ENCODE measurements at regions not wholly inside any gene's neighbourhood (a gene's known extent, or its start where the extent isn't known, plus 50 kb on each side); places are given as distances from the start of the nearest gene placed in this dataset.

DNA sequence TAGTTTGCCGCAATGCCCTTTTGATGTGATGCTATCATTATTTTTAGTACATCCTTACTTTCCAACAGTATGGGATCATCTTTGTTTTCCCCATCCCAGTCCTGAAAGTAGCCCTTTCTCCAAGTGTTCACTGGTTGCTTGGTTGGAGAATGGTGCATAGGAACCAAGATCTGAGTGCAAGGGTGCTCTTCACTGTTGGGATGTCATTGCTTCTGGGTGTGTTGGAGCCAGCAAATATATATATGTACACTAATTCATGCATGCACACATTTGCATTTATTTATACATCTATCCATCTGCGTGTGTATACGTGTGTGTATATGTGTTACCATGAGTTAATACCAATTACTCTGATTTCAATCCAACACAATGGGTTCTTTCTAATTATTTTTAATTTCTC lies 64.1 kb upstream of the RFLNA start:
- Histone ChIP-seq H3K79me1 (ENCODE audit: low read depth, low read length) (no peaks in the 10 kb centered on the region), H3K9me3 (ENCODE audit: insufficient read depth in 2 of 2, low read depth in 1 of 2, low read length in 1 of 2) (peaks cover 0 to 8% of the 10 kb centered on the region in 2 experiments; a peak in 1 of 4 replicates), H3K4me3 (ENCODE audit: extremely low read depth in 1 of 4, insufficient read depth in 2 of 4, low read depth in 3 of 4, low read length in 4 of 4) (no peak overlapping the region), H3K4ac (replicated peaks; ENCODE audit: insufficient read length, low read depth, low read length) (no peak overlapping the region), H3K23me2 (ENCODE audit: low read depth, low read length) (peaks cover 5% of the 10 kb centered on the region; the same call in 1 of the 2 replicates), H2AFZ (ENCODE audit: low read length) (no peak overlapping the region), H3K4me2 (ENCODE audit: insufficient read depth in 1 of 2, low read depth in 2 of 2, low read length in 2 of 2) (no peak overlapping the region), H3K56ac (replicated peaks; ENCODE audit: insufficient read length, low read depth, low read length) (no peak overlapping the region), H4K5ac (ENCODE audit: insufficient read length, low read depth, low read length) (no peak overlapping the region), H3K79me2 (ENCODE audit: control insufficient read depth in 1 of 2, insufficient read depth in 2 of 2, low read length in 2 of 2) (no peaks in the 10 kb centered on the region), H2BK5ac (ENCODE audit: low read depth, low read length) (no peak overlapping the region), H3K14ac (ENCODE audit: insufficient read length) (no peak overlapping the region), H3K9ac (replicated peaks in 1 of 4; ENCODE audit: extremely low read depth in 1 of 4, low read depth in 3 of 4, low read length in 3 of 4) (no peak overlapping the region), H4K8ac (ENCODE audit: extremely low read depth, insufficient read depth, low read length) (no peak overlapping the region), H4K20me1 (replicated peaks in 1 of 2; ENCODE audit: control insufficient read depth in 1 of 2, insufficient read depth in 2 of 2, low read length in 2 of 2) (no peaks in the 10 kb centered on the region), H3K36me3 (ENCODE audit: control insufficient read depth in 2 of 4, insufficient read depth in 4 of 4, low read length in 3 of 4) (no peaks in the 10 kb centered on the region; a peak in 1 of 8 replicates), H3K27ac (ENCODE audit: low read depth, low read length) (no peak overlapping the region), H2AK5ac (ENCODE audit: low read depth, low read length) (no peak overlapping the region), H3K27me3 (replicated peaks in 1 of 4; ENCODE audit: control insufficient read depth in 3 of 4, extremely low read depth in 1 of 4, insufficient read depth in 3 of 4, low read length in 3 of 4) (no peaks in the 10 kb centered on the region), H2BK15ac (ENCODE audit: low read length) (no peak overlapping the region), H2BK20ac (ENCODE audit: low read length) (no peak overlapping the region), H3K18ac (ENCODE audit: extremely low read depth, low read length) (no peak overlapping the region), H2BK120ac (replicated peaks; ENCODE audit: low read depth, low read length) (no peak overlapping the region), H3K23ac (ENCODE audit: insufficient read length) (no peak overlapping the region), H2BK12ac (ENCODE audit: low read depth, low read length) (no peak overlapping the region), H3K4me1 (replicated peaks in 1 of 4; ENCODE audit: control insufficient read depth in 3 of 4, insufficient read depth in 4 of 4, low read length in 3 of 4) (no peaks in the 10 kb centered on the region; a peak in 1 of 7 replicates), H4K91ac (replicated peaks; ENCODE audit: insufficient read length, low read length) (no peak overlapping the region)
- WGBS, 2 experiments (ENCODE audit: extremely low coverage in 1 of 2, insufficient coverage in 1 of 2, insufficient read length in 1 of 2, insufficient replicate concordance in 2 of 2, low coverage in 1 of 2, low lambda C conversion rate in 2 of 2, missing lambda C conversion rate in 1 of 2), result 87% methylated on average over 3 of the region's 3 CpGs; no CpG with 5 or more reads in 1 of the 2 experiments
- DNase-seq (ENCODE audit: low read depth in 1 of 2, low spot score in 2 of 2), result no peak
- no peak for FAIRE-seq
- ChIA-PET POLR2A (ENCODE audit: partially characterized antibody) (interaction anchor here (0.6 kb wide), 1 partner anchor 88 kb away, joined by 3 read pairs; no protein-coding TSS in a partner anchor), CTCF (ENCODE audit: partially characterized antibody) (interaction anchor here (1.3 to 1.6 kb wide), 4 partner anchors 8 to 194 kb away, joined by 3 to 7 read pairs (median 5); no protein-coding TSS in a partner anchor)
- TF ChIP-seq JUND (IDR thresholded peaks at IDR 0.05; ENCODE audit: low read length) (no peak), CEBPB (IDR thresholded peaks at IDR 0.05; ENCODE audit: low read depth, low read length) (no peak), RXRA (IDR thresholded peaks at IDR 0.05; ENCODE audit: insufficient read depth, low read depth, low read length) (no peak), ZNF274 (IDR thresholded peaks at IDR 0.05; ENCODE audit: borderline replicate concordance, extremely low read depth, low read length) (no peak), EZH2 (IDR thresholded peaks at IDR 0.05; ENCODE audit: low read depth, low read length, severe bottlenecking) (no peak)
